Adrenal gland (tissue), 5 donors: ENCODE measurements at regions not wholly inside any gene's neighbourhood (a gene's known extent, or its start where the extent isn't known, plus 50 kb on each side); places are given as distances from the start of the nearest gene placed in this dataset.
"Not testable (repeated sequence)": the region's sequence is repeated elsewhere in the genome, so short reads cannot be mapped to it uniquely, and the experiment has no call there.

Experiments
- POLR2A ChIP-seq, 2 donors: fragments of 450-650 bp; IDR thresholded peaks; one replicate each; pipeline ENCODE4 v1.6.1; 2017; ENCODE audit warnings: antibody characterized with exemption in 2 of 2, mild to moderate bottlenecking in 2 of 2, moderate library complexity in 1 of 2
- TF ChIP-seq, protein P1 (sequence below), 6 experiments: fragments of 450-650 bp in 4 of 6; fragments of 200-600 bp in 2 of 6; sonication (generic) in 1 of 6; IDR thresholded peaks; 1 replicate in 5 of 6; 2 replicates in 1 of 6; pipeline versions ENCODE4 v1.5.1 to v1.8.0; 2016 to 2021; ENCODE audit warnings: antibody characterized with exemption in 6 of 6, mild to moderate bottlenecking in 2 of 6, moderate library complexity in 1 of 6
- donor health status: DM: no; HTN: no; CAD: no.

DNA sequence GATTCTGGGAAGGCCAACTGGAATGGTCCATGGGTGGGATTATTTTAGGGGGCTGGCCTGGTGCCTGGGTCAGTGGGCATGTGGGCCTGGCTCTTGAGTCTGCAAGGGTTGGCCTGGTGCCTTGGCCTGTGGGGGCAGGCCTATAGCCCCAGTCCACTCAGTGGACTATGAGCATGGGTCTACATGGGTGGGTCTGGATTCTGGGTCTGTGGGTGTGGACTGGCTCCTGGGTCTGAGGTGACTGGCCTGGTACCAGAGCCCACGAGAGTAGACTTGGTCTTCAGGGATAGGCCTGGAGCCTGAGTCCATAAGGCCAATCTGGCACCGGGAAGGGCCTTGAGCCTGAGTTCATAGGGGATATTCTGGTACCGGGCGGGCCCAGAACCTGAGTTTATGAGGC, 361.6 kb upstream of the SPATA31A3 start:
- TF ChIP-seq POLR2A (IDR thresholded peaks at IDR 0.05), result not testable (repeated sequence)
- TF ChIP-seq, protein P1, sequence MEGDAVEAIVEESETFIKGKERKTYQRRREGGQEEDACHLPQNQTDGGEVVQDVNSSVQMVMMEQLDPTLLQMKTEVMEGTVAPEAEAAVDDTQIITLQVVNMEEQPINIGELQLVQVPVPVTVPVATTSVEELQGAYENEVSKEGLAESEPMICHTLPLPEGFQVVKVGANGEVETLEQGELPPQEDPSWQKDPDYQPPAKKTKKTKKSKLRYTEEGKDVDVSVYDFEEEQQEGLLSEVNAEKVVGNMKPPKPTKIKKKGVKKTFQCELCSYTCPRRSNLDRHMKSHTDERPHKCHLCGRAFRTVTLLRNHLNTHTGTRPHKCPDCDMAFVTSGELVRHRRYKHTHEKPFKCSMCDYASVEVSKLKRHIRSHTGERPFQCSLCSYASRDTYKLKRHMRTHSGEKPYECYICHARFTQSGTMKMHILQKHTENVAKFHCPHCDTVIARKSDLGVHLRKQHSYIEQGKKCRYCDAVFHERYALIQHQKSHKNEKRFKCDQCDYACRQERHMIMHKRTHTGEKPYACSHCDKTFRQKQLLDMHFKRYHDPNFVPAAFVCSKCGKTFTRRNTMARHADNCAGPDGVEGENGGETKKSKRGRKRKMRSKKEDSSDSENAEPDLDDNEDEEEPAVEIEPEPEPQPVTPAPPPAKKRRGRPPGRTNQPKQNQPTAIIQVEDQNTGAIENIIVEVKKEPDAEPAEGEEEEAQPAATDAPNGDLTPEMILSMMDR (IDR thresholded peaks at IDR 0.05), result not testable (repeated sequence)
